ENCODE measurements at regions not wholly inside any gene's neighbourhood (a gene's known extent, or its start where the extent isn't known, plus 50 kb on each side); places are given as distances from the start of the nearest gene placed in this dataset.

DNA sequence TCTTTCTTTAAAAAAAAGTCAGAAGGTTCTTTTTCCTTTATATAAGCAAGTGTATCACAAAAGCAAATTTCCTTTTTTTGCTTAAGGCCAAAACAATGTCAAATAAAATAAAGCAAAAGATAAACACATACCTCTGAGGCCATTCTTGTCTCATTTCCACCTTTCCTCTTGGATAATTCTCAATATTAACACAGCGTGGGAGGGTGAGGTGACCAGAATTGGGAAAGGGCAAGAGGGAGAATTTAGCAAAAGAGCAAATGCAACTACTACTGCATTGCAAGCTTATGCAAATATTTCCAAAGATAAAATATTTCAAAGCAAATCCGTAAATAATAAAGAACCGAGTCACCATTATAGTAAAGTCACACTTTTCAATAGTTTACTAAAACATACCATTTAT is 153.4 kb upstream of the PSMD7 start:
- no peak overlapping the region for H3K27ac Mint-ChIP-seq
- no peak for DNase-seq
- H3K9me3 Mint-ChIP-seq, result peaks cover 2% of the 10 kb centered on the region
- H3K36me3 Mint-ChIP-seq, result peaks cover 1% of the 10 kb centered on the region
- H3K4me1 Mint-ChIP-seq, result no peaks in the 10 kb centered on the region
- H3K27me3 Mint-ChIP-seq, result no peaks in the 10 kb centered on the region
- H3K4me3 Mint-ChIP-seq, result no peak overlapping the region

DNA sequence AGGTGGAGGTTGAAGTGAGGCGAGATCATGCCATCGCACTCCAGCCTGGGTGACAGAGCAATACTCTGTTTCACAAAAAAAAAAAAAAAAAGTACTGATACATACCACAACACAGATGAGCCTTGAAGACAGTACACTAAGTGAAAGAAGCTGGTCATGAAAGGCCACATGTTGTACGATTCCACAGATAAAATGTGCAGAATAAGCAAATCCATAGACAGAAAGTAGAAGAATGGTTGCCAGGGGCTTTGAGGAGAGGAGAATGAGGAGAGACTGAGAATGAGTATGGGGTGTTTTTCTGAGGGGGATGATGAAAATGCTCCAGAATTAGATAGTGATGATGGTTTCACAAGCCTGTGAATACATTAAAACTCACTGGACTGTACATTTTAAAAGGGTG is 155.6 kb upstream of the PSMD7 start:
- H3K27ac Mint-ChIP-seq, result no peak overlapping the region
- no peaks in the 10 kb centered on the region for H3K4me1 Mint-ChIP-seq
- no peak overlapping the region for H3K4me3 Mint-ChIP-seq
- no peaks in the 10 kb centered on the region for H3K27me3 Mint-ChIP-seq
- no peak for DNase-seq
- H3K9me3 Mint-ChIP-seq, result peaks cover 2% of the 10 kb centered on the region
- peaks cover 1% of the 10 kb centered on the region for H3K36me3 Mint-ChIP-seq

DNA sequence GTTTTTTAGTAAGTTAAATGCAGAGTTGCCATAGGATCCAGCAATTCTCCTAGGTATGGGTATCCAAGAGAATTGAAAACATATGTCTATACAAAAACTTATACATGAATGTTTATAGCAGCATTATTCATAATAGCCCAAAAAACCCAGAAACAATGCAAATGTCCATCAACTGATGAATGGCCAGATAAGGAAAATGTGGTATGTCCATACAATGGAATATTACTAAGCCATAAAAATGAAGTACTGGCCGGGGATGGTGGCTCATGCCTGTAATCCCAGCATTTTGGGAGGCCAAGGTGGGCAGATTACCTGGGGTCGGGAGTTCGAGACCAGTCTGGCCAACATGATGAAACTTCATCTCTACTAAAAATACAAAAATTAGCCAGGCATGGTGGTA is 156.1 kb upstream of the PSMD7 start:
- Mint-ChIP-seq H3K4me1 (no peaks in the 10 kb centered on the region), H3K36me3 (peaks cover 1% of the 10 kb centered on the region), H3K27ac (no peak overlapping the region), H3K27me3 (no peaks in the 10 kb centered on the region), H3K4me3 (no peak overlapping the region), H3K9me3 (peaks cover 2% of the 10 kb centered on the region)
- no peak for DNase-seq

DNA sequence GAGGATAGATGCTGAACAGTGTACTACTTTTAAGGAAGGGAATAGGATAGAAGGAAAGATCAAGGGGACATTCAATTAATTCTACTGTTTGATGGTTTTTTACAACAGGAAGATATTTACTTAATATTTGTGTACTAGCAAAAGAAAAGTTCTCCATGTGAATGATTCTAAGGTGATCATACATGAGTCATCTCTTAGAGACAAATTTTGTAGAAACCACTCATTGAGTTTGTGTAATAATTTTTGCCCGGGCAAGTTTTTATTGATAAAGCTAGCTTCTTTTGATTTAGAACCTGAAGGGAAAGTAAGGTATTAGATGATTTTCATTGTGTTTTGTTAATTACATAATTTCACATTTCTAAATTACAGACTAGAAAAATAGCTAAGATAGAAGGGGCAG is 172.8 kb upstream of the PSMD7 start:
- no peak overlapping the region for H3K27ac Mint-ChIP-seq
- peaks cover 9% of the 10 kb centered on the region for H3K9me3 Mint-ChIP-seq
- H3K36me3 Mint-ChIP-seq, result no peaks in the 10 kb centered on the region
- peaks cover 22% of the 10 kb centered on the region for H3K27me3 Mint-ChIP-seq
- no peaks in the 10 kb centered on the region for H3K4me1 Mint-ChIP-seq
- H3K4me3 Mint-ChIP-seq, result no peak overlapping the region
- no peak for DNase-seq

DNA sequence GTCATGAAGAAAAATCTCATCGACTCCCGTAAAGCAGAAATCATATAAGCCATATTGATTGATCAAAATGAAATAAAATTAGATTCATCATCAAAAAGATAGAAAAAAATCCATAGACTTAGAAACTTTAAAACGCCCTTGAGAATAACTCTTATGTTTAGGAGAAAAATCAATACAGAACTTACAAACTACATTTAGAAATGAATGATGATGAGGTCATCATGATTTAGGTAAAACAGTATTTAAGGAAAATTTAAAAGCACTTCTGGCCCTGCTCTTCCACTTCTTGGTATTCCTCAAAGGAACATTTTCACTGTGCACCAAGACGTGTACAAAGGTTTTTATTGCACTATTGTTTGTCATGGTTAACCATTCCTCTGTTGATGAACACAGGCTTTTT is 173.4 kb upstream of the PSMD7 start:
- no peaks in the 10 kb centered on the region for H3K4me1 Mint-ChIP-seq
- H3K27ac Mint-ChIP-seq, result no peak overlapping the region
- H3K36me3 Mint-ChIP-seq, result no peaks in the 10 kb centered on the region
- no peak overlapping the region for H3K4me3 Mint-ChIP-seq
- peaks cover 9% of the 10 kb centered on the region for H3K9me3 Mint-ChIP-seq
- peaks cover 22% of the 10 kb centered on the region for H3K27me3 Mint-ChIP-seq
- no peak for DNase-seq

DNA sequence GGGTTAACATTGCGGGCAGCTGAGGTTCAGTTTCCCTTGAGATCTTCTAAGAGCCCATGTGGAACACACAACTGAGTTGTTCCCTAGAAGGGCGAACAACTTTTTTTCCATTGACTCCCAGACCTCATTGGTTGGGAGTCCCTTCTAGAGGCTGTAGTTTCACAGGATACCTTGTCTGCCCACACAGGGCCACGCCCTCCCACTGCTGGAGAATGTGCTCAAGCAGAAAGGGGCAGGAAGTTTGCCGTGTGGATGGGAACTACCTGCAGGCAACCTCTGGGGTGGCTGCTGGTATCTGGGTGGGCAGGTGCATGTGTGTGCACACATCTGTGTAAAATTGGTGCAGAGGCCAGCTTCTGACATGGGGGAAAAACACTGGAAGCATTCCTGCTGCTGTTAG is 178.8 kb upstream of the PSMD7 start:
- no peaks in the 10 kb centered on the region for H3K4me1 Mint-ChIP-seq

DNA sequence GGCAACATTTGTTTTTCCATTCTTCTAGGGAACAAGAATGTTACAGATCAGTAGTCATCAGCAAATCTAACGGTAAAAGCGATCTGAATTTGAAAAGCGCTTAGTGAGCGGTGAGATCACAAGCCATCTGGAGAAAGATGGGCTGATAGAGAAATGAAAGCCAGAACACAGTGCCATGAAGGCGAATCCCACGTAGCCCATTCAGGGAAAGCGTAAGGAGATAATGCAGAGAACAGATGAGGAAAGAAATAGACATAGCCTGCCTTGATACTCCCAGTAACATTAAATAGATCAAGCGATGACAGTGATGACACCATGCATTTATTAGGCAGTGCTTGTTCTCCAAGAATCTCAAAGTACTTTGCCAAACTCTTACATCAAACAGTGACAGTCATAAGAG is 183.1 kb upstream of the PSMD7 start:
- Mint-ChIP-seq H3K27me3 (peaks cover 4% of the 10 kb centered on the region), H3K9me3 (no peaks in the 10 kb centered on the region), H3K4me1 (no peaks in the 10 kb centered on the region), H3K27ac (no peak overlapping the region), H3K4me3 (no peak overlapping the region), H3K36me3 (no peaks in the 10 kb centered on the region)
- no peak for DNase-seq

More for the DNA sequence above, 178.8 kb upstream of the PSMD7 start:
- H3K27ac Mint-ChIP-seq, result no peak overlapping the region
- no peaks in the 10 kb centered on the region for H3K36me3 Mint-ChIP-seq
- H3K9me3 Mint-ChIP-seq, result no peaks in the 10 kb centered on the region
- peaks cover 10% of the 10 kb centered on the region for H3K27me3 Mint-ChIP-seq
- no peak for DNase-seq
- H3K4me3 Mint-ChIP-seq, result no peak overlapping the region

DNA sequence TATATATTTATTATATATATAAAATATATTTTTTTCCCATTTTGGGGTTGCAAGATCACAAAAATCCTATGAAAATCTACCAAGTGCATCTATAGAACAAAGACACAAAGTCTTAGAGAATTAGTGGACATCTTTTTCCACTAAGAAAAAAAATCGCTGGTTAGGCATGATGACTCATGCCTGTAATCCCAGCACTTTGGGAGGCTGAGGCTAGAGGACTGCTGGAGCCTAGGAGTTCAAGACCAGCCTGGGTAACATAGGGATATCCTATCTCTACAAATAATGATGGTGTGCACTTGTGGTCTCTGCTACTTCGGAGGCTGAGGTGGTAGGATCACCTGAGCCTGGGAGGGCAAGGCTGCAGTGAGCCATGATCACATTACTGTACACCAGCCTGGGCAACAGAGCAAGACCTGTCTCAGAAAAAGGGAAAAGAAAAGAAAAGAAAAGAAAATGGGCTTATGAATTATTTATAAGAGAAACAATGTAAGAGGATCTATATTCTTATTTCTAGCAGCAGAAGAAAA is 185.1 kb upstream of the PSMD7 start:
- H3K9me3 Mint-ChIP-seq, result no peaks in the 10 kb centered on the region
- peaks cover 6% of the 10 kb centered on the region for H3K4me1 Mint-ChIP-seq
- DNase-seq, result peak; percentile 0
- peaks cover 4% of the 10 kb centered on the region for H3K27me3 Mint-ChIP-seq
- no peak overlapping the region for H3K4me3 Mint-ChIP-seq
- no peaks in the 10 kb centered on the region for H3K36me3 Mint-ChIP-seq
- H3K27ac Mint-ChIP-seq, result no peak overlapping the region

DNA sequence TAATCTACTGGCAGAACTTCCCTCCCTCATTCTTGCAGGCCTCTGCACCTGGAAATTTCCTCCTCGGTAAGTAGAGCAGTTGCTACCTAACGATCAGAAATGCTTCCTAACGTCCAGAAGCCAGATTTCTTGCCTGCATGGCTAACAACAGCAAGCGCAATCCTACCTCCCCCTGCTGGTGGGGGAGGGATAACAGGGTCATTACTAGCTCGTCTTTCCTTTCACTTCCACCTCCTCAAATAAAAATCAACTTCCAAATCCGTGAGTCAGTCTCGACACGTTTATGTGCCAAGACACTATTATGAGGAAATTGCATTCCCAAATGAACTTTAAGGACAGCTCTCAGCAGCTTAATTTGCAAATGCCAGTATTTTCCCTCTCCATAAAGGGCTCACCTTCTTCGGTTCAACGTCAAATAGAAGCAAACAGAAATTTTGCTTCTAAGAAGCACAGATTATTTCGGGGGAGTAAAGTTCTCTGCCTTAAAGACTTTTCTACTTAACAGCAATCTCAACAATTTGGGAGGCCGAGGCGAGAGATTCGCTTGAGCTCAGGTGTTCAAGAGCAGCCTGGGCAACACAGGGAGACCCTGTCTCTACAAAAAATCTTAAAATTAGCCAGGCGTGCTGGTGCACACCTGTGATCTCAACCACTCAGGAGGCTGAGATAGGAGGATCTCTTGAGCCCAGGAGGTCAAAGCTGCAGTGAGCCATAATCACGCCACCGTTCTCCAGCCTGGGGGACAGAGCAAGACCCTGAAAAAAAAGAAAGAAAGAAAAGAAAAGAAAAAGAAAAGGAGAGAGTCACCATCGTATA is 188.6 kb upstream of the PSMD7 start:
- no peaks in the 10 kb centered on the region for H3K9me3 Mint-ChIP-seq
- H3K4me3 Mint-ChIP-seq, result peak overlapping the region; percentile 56
- H3K27me3 Mint-ChIP-seq, result peaks cover 4% of the 10 kb centered on the region
- no peak overlapping the region for H3K27ac Mint-ChIP-seq
- no peaks in the 10 kb centered on the region for H3K36me3 Mint-ChIP-seq
- peak; percentile 27 for DNase-seq
- peaks cover 6% of the 10 kb centered on the region for H3K4me1 Mint-ChIP-seq

DNA sequence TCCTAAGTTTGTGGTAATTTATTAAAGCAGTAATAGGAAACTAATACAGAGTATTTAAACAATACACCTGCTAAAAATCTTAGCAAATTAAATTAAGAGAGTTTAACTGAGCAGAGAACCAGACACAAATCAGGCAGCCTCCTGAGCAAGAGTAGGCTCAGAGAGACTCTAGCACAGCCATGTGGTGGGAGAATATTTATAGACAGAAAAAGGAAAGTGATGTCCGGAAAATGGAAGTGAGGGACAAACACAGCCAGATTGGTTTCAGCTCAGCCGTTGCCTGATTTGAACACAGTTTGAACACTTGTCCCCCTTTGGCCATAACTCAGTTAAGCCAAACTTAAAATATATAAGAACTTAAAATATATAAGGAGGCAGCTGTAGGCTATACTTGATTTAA is 192.6 kb upstream of the PSMD7 start:
- Mint-ChIP-seq H3K36me3 (no peaks in the 10 kb centered on the region), H3K4me3 (no peak overlapping the region), H3K27me3 (peaks cover 5% of the 10 kb centered on the region), H3K4me1 (peaks cover 6% of the 10 kb centered on the region), H3K27ac (no peak overlapping the region), H3K9me3 (no peaks in the 10 kb centered on the region)
- DNase-seq, result no peak

GRCh38 chr16:74101379-74102137 is 195.1 kb upstream of the PSMD7 start:
- H3K4me1 Mint-ChIP-seq, result no peaks in the 10 kb centered on the region
- H3K27ac Mint-ChIP-seq, result no peak overlapping the region
- no peaks in the 10 kb centered on the region for H3K36me3 Mint-ChIP-seq
- H3K4me3 Mint-ChIP-seq, result no peak overlapping the region
- H3K9me3 Mint-ChIP-seq, result no peaks in the 10 kb centered on the region
- H3K27me3 Mint-ChIP-seq, result peaks cover 5% of the 10 kb centered on the region
- DNase-seq, result no peak

DNA sequence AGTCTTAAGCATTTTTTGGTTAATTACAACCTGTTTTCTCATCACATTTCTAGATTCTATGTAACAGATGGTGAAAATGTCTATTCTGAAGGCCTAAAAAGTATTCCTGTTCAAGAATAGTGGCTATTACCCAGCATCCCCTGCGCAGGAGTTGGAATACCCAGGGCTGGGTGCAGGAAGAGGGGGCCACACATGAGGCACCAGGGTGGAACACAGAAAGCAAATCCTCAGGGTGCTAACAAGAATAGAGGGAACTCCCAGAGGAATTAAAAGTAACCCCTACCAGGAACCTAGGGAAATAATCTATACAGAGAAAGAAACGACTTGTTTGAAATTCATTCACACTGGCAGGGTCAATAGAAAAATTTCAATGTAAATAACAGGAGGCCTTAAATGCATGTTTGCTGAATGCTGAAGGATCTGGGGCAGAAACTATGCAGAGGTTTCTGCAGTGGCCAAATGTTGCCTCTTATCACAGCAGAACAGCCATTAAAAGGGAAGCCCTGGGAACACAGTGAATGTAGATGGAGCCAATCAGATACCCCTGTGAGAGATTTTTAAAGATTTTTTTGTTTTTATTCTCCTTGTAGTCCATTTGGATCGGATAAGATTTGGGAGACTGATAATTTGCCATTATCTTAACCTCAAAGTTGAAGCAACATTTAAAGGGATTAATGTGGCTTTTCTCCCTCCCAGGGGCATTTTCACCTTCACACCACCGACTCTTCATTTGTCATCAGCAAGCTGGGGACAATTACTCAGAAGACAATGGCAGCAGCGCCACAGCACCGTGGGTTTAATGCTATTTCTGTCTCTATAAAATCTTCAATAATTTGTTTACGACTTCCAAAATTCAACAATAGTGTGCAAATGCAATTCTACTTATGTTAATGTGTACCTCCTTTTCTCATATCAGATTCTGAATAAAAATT is 196.0 kb upstream of the PSMD7 start:
- H3K27ac Mint-ChIP-seq, result no peak overlapping the region
- no peaks in the 10 kb centered on the region for H3K4me1 Mint-ChIP-seq
- no peaks in the 10 kb centered on the region for H3K9me3 Mint-ChIP-seq
- peaks cover 5% of the 10 kb centered on the region for H3K27me3 Mint-ChIP-seq
- no peak for DNase-seq
- H3K36me3 Mint-ChIP-seq, result no peaks in the 10 kb centered on the region
- no peak overlapping the region for H3K4me3 Mint-ChIP-seq

DNA sequence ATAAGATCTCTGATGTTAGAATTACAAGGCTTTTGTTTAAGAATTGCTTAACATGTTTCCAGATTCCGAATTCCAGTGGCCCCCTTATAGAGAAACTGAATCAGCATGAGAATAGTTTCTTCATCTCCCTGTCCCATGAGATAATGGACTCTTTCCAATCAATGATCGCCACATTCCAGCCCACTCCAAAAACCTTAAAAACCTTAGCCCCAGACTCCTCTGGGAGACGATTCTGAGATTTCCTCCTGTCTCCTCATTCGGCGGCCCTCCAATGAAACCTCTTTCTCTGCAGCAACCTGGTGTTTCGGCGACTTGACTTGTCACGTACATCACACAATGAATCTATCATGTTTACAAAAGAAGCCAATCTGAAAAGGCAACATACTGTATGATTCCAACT is 197.1 kb upstream of the PSMD7 start:
- H3K27me3 Mint-ChIP-seq, result peaks cover 5% of the 10 kb centered on the region
- H3K27ac Mint-ChIP-seq, result no peak overlapping the region
- no peak overlapping the region for H3K4me3 Mint-ChIP-seq

DNA sequence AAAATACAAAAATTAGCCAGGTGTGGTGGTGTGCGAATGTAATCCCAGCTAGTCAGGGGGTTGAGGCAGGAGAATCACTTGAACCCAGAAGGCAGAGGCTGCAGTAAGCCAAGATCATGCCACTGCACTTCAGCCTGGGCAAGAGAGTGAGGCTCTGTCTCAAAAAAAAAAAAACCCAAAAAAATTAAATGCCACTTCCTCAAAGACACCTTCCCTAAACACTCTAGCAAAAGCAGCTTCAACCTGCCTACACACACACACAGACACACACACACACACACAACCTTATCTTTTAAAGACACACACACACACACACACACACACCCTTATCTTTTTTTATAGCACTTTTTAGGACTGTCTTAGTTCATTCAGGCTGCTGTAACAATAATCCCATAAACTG is 201.7 kb upstream of the PSMD7 start:
- H3K9me3 Mint-ChIP-seq, result no peaks in the 10 kb centered on the region
- H3K4me3 Mint-ChIP-seq, result no peak overlapping the region
- no peak overlapping the region for H3K27ac Mint-ChIP-seq
- no peaks in the 10 kb centered on the region for H3K27me3 Mint-ChIP-seq
- H3K36me3 Mint-ChIP-seq, result no peaks in the 10 kb centered on the region
- no peak for DNase-seq
- H3K4me1 Mint-ChIP-seq, result no peaks in the 10 kb centered on the region

More for the DNA sequence above, 197.1 kb upstream of the PSMD7 start:
- Mint-ChIP-seq H3K36me3 (no peaks in the 10 kb centered on the region), H3K9me3 (no peaks in the 10 kb centered on the region), H3K4me1 (no peaks in the 10 kb centered on the region)
- no peak for DNase-seq

DNA sequence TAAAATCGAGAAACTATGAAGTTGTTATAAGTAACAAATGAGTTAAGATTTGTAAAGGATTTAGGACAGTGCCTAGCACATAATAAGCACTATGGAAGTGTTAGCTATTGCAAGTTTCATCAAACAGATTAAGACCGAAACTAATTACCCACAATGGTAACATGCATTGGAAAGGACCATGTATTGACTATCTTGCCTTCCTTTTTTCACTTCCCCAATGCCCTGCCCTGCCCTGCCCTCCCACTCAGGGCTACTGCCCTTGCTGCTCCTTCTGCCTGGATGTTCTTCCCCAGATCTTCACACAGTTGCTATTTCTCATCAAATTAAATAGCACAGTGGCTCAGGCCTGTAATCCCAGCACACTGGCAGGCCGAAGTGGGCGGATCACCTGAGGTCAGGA is 202.1 kb upstream of the PSMD7 start:
- no peaks in the 10 kb centered on the region for H3K9me3 Mint-ChIP-seq
- no peaks in the 10 kb centered on the region for H3K36me3 Mint-ChIP-seq
- H3K27ac Mint-ChIP-seq, result no peak overlapping the region
- no peaks in the 10 kb centered on the region for H3K27me3 Mint-ChIP-seq
- no peak overlapping the region for H3K4me3 Mint-ChIP-seq
- no peaks in the 10 kb centered on the region for H3K4me1 Mint-ChIP-seq
- no peak for DNase-seq

Data from activated naive CD8-positive, alpha-beta T cell treated with anti-CD3 and anti-CD28 coated beads for 36 hours (primary cell).